ENCODE measurements at regions not wholly inside any gene's neighbourhood (a gene's known extent, or its start where the extent isn't known, plus 50 kb on each side); places are given as distances from the start of the nearest gene placed in this dataset.

DNA sequence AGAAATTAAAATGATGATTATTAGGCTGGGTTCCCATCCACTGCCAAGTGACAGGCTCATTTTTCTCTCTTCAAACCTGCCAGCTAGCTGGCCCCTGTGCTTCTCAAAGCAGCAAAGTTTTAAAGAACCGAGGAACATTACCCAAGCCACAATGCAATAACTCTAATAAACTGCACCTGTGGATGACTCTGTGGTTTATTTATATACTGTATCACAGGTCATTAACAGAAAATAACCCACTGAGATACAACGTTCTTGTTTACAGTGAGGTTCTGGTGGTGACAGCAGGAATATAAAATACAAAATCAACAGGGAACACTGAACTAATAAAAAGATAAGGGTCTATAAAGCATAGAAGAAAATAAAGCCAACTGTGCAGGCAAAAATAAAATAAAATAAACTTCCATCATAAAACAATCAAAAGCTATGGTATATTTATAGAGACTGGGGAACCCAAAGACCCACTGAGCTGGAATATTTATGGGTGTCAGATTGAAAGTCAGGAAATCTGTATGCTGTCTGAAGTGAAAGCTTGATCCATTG lies 472.9 kb downstream of the NOVA1 start:
- Histone ChIP-seq H3K27ac (ENCODE audit: low read depth, low read length) (no peak overlapping the region), H3K79me2 (ENCODE audit: insufficient read depth, low read length) (no peaks in the 10 kb centered on the region), H3K36me3 (ENCODE audit: control insufficient read depth in 1 of 2, insufficient read depth in 2 of 2, low read length in 2 of 2) (no peaks in the 10 kb centered on the region), H4K20me1 (ENCODE audit: insufficient read depth) (no peaks in the 10 kb centered on the region), H3K4me2 (ENCODE audit: low read length) (no peak overlapping the region), H2AFZ (ENCODE audit: low read depth, low read length, poor library complexity, severe bottlenecking) (no peak overlapping the region), H3K27me3 (ENCODE audit: insufficient read depth, low read length) (no peaks in the 10 kb centered on the region), H3K4me1 (ENCODE audit: control insufficient read depth in 1 of 2, insufficient read depth in 2 of 2, low read length in 2 of 2) (no peaks in the 10 kb centered on the region), H3K9me3 (ENCODE audit: control insufficient read depth in 1 of 2, insufficient read depth in 1 of 2, low read depth in 1 of 2, low read length in 2 of 2) (peaks cover 16 to 32% of the 10 kb centered on the region in 2 experiments; a peak in 2 of 4 replicates), H3K9me2 (ENCODE audit: insufficient read depth) (no peaks in the 10 kb centered on the region), H3K4me3 (replicated peaks in 1 of 2; ENCODE audit: low read depth in 1 of 2, low read length in 2 of 2) (no peak overlapping the region), H3K9ac (ENCODE audit: low read length) (no peak overlapping the region)
- BruUV-seq (replicated peaks) = no TSS peak
- DNase-seq (ENCODE audit: low read depth, low spot score) (no peak), ATAC-seq (no peak)
- ChIA-PET CTCF (no interaction called here), RAD21 (ENCODE audit: low non-redundant PET in 1 of 2, low total read pairs in 2 of 2, uncharacterized antibody in 2 of 2, unreplicated experiment in 2 of 2) (no interaction called here), POLR2A (no interaction called here)
- intact Hi-C loops (cut with micrococcal nuclease) = no loop called here
- TF ChIP-seq JUND (IDR thresholded peaks at IDR 0.05) (no peak), EZH2phosphoT487 (IDR thresholded peaks at IDR 0.05; ENCODE audit: borderline replicate concordance) (no peak), EGR1 (IDR thresholded peaks at IDR 0.05; ENCODE audit: low read depth) (no peak), ELF1 (IDR thresholded peaks at IDR 0.05; ENCODE audit: borderline replicate concordance, low read depth) (no peak), RAD21 (IDR thresholded peaks at IDR 0.05; ENCODE audit: low read depth) (no peak), POLR2A (IDR thresholded peaks at IDR 0.05; ENCODE audit: borderline replicate concordance, extremely low read depth, insufficient read depth, insufficient read length) (no peak), ZFX (IDR thresholded peaks at IDR 0.05) (no peak), EZH2 (IDR thresholded peaks at IDR 0.05) (no peak)
- TF ChIP-seq, protein P1, sequence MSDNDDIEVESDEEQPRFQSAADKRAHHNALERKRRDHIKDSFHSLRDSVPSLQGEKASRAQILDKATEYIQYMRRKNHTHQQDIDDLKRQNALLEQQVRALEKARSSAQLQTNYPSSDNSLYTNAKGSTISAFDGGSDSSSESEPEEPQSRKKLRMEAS (IDR thresholded peaks at IDR 0.05) = no peak
- TF ChIP-seq, protein P2, sequence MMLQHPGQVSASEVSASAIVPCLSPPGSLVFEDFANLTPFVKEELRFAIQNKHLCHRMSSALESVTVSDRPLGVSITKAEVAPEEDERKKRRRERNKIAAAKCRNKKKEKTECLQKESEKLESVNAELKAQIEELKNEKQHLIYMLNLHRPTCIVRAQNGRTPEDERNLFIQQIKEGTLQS (IDR thresholded peaks at IDR 0.05) = no peak
- TF ChIP-seq, protein P3, sequence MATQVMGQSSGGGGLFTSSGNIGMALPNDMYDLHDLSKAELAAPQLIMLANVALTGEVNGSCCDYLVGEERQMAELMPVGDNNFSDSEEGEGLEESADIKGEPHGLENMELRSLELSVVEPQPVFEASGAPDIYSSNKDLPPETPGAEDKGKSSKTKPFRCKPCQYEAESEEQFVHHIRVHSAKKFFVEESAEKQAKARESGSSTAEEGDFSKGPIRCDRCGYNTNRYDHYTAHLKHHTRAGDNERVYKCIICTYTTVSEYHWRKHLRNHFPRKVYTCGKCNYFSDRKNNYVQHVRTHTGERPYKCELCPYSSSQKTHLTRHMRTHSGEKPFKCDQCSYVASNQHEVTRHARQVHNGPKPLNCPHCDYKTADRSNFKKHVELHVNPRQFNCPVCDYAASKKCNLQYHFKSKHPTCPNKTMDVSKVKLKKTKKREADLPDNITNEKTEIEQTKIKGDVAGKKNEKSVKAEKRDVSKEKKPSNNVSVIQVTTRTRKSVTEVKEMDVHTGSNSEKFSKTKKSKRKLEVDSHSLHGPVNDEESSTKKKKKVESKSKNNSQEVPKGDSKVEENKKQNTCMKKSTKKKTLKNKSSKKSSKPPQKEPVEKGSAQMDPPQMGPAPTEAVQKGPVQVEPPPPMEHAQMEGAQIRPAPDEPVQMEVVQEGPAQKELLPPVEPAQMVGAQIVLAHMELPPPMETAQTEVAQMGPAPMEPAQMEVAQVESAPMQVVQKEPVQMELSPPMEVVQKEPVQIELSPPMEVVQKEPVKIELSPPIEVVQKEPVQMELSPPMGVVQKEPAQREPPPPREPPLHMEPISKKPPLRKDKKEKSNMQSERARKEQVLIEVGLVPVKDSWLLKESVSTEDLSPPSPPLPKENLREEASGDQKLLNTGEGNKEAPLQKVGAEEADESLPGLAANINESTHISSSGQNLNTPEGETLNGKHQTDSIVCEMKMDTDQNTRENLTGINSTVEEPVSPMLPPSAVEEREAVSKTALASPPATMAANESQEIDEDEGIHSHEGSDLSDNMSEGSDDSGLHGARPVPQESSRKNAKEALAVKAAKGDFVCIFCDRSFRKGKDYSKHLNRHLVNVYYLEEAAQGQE (IDR thresholded peaks at IDR 0.05; ENCODE audit: low read depth) = no peak
- TF ChIP-seq, protein P4, sequence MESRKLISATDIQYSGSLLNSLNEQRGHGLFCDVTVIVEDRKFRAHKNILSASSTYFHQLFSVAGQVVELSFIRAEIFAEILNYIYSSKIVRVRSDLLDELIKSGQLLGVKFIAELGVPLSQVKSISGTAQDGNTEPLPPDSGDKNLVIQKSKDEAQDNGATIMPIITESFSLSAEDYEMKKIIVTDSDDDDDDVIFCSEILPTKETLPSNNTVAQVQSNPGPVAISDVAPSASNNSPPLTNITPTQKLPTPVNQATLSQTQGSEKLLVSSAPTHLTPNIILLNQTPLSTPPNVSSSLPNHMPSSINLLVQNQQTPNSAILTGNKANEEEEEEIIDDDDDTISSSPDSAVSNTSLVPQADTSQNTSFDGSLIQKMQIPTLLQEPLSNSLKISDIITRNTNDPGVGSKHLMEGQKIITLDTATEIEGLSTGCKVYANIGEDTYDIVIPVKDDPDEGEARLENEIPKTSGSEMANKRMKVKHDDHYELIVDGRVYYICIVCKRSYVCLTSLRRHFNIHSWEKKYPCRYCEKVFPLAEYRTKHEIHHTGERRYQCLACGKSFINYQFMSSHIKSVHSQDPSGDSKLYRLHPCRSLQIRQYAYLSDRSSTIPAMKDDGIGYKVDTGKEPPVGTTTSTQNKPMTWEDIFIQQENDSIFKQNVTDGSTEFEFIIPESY (IDR thresholded peaks at IDR 0.05; ENCODE audit: extremely low read depth, insufficient replicate concordance, low read length) = no peak

Data from HCT116 (cell line).